ENCODE measurements at regions not wholly inside any gene's neighbourhood (a gene's known extent, or its start where the extent isn't known, plus 50 kb on each side); places are given as distances from the start of the nearest gene placed in this dataset.
"Not testable (repeated sequence)": the region's sequence is repeated elsewhere in the genome, so short reads cannot be mapped to it uniquely, and the experiment has no call there.

GRCh38 chr6:140785926-140786325 lies 1346.8 kb upstream of the GJE1 start:
- intact Hi-C loops (cut with micrococcal nuclease) = no loop called here

- intact Hi-C loops (cut with micrococcal nuclease) = no loop called here
These were observed 1348.2 kb upstream of the GJE1 start for GRCh38 chr6:140784573-140784972.

GRCh38 chr6:140783504-140783903 lies 1349.2 kb upstream of the GJE1 start:
- intact Hi-C loops (cut with micrococcal nuclease) = not testable (repeated sequence)

- intact Hi-C loops (cut with micrococcal nuclease) = no loop called here
These were observed 1349.8 kb upstream of the GJE1 start for GRCh38 chr6:140782941-140783340.

GRCh38 chr6:140779991-140780596 lies 1352.6 kb upstream of the GJE1 start:
- intact Hi-C loops (cut with micrococcal nuclease) = no loop called here

- intact Hi-C loops (cut with micrococcal nuclease) = no loop called here
These were observed 1353.4 kb upstream of the GJE1 start for GRCh38 chr6:140779341-140779740.

- intact Hi-C loops (cut with micrococcal nuclease) = no loop called here
These were observed 1354.9 kb upstream of the GJE1 start for GRCh38 chr6:140777780-140778179.

GRCh38 chr6:140775061-140775460 lies 1357.7 kb upstream of the GJE1 start:
- intact Hi-C loops (cut with micrococcal nuclease) = no loop called here

GRCh38 chr6:140774080-140774505 lies 1358.6 kb upstream of the GJE1 start:
- intact Hi-C loops (cut with micrococcal nuclease) = no loop called here

- intact Hi-C loops (cut with micrococcal nuclease) = no loop called here
These were observed 1359.4 kb upstream of the GJE1 start for GRCh38 chr6:140773276-140773675.

- intact Hi-C loops (cut with micrococcal nuclease) = no loop called here
These were observed 1360.1 kb upstream of the GJE1 start for GRCh38 chr6:140772576-140772975.

- intact Hi-C loops (cut with micrococcal nuclease) = no loop called here
These were observed 1364.6 kb upstream of the GJE1 start for GRCh38 chr6:140768133-140768532.

GRCh38 chr6:140766999-140767398 lies 1365.7 kb upstream of the GJE1 start:
- intact Hi-C loops (cut with micrococcal nuclease) = no loop called here

GRCh38 chr6:140758169-140758877 lies 1374.4 kb upstream of the GJE1 start:
- intact Hi-C loops (cut with micrococcal nuclease) = no loop called here

- intact Hi-C loops (cut with micrococcal nuclease) = no loop called here
These were observed 1377.8 kb upstream of the CITED2 start for GRCh38 chr6:140752234-140752633.

GRCh38 chr6:140747114-140747513 lies 1372.7 kb upstream of the CITED2 start:
- intact Hi-C loops (cut with micrococcal nuclease) = no loop called here

GRCh38 chr6:140744659-140745320 lies 1370.3 kb upstream of the CITED2 start:
- intact Hi-C loops (cut with micrococcal nuclease) = no loop called here

- intact Hi-C loops (cut with micrococcal nuclease) = no loop called here
These were observed 1361.8 kb upstream of the CITED2 start for GRCh38 chr6:140736231-140736630.

GRCh38 chr6:140732991-140733390 lies 1358.5 kb upstream of the CITED2 start:
- intact Hi-C loops (cut with micrococcal nuclease) = no loop called here

GRCh38 chr6:140732155-140732554 lies 1357.7 kb upstream of the CITED2 start:
- intact Hi-C loops (cut with micrococcal nuclease) = no loop called here

GRCh38 chr6:140731741-140732140 lies 1357.3 kb upstream of the CITED2 start:
- intact Hi-C loops (cut with micrococcal nuclease) = no loop called here

- intact Hi-C loops (cut with micrococcal nuclease) = no loop called here
These were observed 1355.1 kb upstream of the CITED2 start for GRCh38 chr6:140729521-140729920.

GRCh38 chr6:140718021-140718420 lies 1343.6 kb upstream of the CITED2 start:
- intact Hi-C loops (cut with micrococcal nuclease) = loop anchor here (10.0 kb wide), 1 partner anchor 847 kb away; no protein-coding TSS in a partner anchor

Measured in T-helper 2 cell treated with Interferon-gamma antibody and Interleukin-4, amounts not matched to agents 100 ng/mL and 5 ng/mL, for 36 hours (primary cell).